Dedifferentiated amniotic fluid mesenchymal stem cell (primary cell): ENCODE measurements at regions not wholly inside any gene's neighbourhood (a gene's known extent, or its start where the extent isn't known, plus 50 kb on each side); places are given as distances from the start of the nearest gene placed in this dataset.

Source experiments
- DNase-seq: peaks from one replicate; pipeline ENCODE4 v3.0.0-alpha.2; 2016; ENCODE audit errors: extremely low spot score

GRCh38 chr13:31441800-31442510 lies 242.2 kb downstream of the B3GLCT start:
- no peak for DNase-seq

- DNase-seq = no peak
Observed at GRCh38 chr13:31442571-31442970, 242.8 kb downstream of the B3GLCT start.

GRCh38 chr13:31444266-31444856 lies 244.6 kb downstream of the B3GLCT start:
- no peak for DNase-seq

- no peak for DNase-seq
Observed at GRCh38 chr13:31452525-31452924, 252.8 kb downstream of the B3GLCT start.

GRCh38 chr13:31455581-31455980 lies 255.8 kb downstream of the B3GLCT start:
- no peak for DNase-seq

- no peak for DNase-seq
Observed at GRCh38 chr13:31456056-31456455, 256.3 kb downstream of the B3GLCT start.

- no peak for DNase-seq
Observed at GRCh38 chr13:31460061-31460460, 260.3 kb downstream of the B3GLCT start.

- DNase-seq = no peak
Observed at GRCh38 chr13:31461923-31462322, 262.1 kb downstream of the B3GLCT start.

- no peak for DNase-seq
Observed at GRCh38 chr13:31462766-31463165, 263.0 kb downstream of the B3GLCT start.

GRCh38 chr13:31468114-31468902 lies 268.5 kb downstream of the B3GLCT start:
- no peak for DNase-seq

GRCh38 chr13:31469377-31469776 lies 269.6 kb downstream of the B3GLCT start:
- DNase-seq = no peak

- peak; percentile 70 for DNase-seq
Observed at GRCh38 chr13:31476266-31476665, 263.1 kb upstream of the RXFP2 start.

GRCh38 chr13:31476753-31477152 lies 262.6 kb upstream of the RXFP2 start:
- DNase-seq = peak; percentile 29

- peak; percentile 39 for DNase-seq
Observed at GRCh38 chr13:31477961-31478360, 261.4 kb upstream of the RXFP2 start.

- no peak for DNase-seq
Observed at GRCh38 chr13:31485183-31485582, 254.1 kb upstream of the RXFP2 start.

- DNase-seq = no peak
Observed at GRCh38 chr13:31485651-31486051, 253.7 kb upstream of the RXFP2 start.

- no peak for DNase-seq
Observed at GRCh38 chr13:31495336-31495735, 244.0 kb upstream of the RXFP2 start.

- DNase-seq = no peak
Observed at GRCh38 chr13:31499274-31499673, 240.1 kb upstream of the RXFP2 start.

GRCh38 chr13:31503626-31504025 lies 235.7 kb upstream of the RXFP2 start:
- DNase-seq = no peak

- DNase-seq = no peak
Observed at GRCh38 chr13:31504918-31505317, 234.4 kb upstream of the RXFP2 start.

GRCh38 chr13:31512331-31512730 lies 227.0 kb upstream of the RXFP2 start:
- DNase-seq = no peak

GRCh38 chr13:31514932-31515331 lies 224.4 kb upstream of the RXFP2 start:
- no peak for DNase-seq

GRCh38 chr13:31515427-31515826 lies 223.9 kb upstream of the RXFP2 start:
- DNase-seq = no peak
